ENCODE measurements at regions not wholly inside any gene's neighbourhood (a gene's known extent, or its start where the extent isn't known, plus 50 kb on each side); places are given as distances from the start of the nearest gene placed in this dataset.

- no peak for TF ChIP-seq CTCF (IDR thresholded peaks at IDR 0.05)
Measured at GRCh38 chr12:91994208-91994797, 151.3 kb downstream of the BTG1 start.

- no peak for TF ChIP-seq CTCF (IDR thresholded peaks at IDR 0.05)
Measured at GRCh38 chr12:91993287-91994017, 152.2 kb downstream of the BTG1 start.

- no peak for TF ChIP-seq CTCF (IDR thresholded peaks at IDR 0.05)
Measured at GRCh38 chr12:91991399-91992187, 154.1 kb downstream of the BTG1 start.

- no peak for TF ChIP-seq CTCF (IDR thresholded peaks at IDR 0.05)
Measured at GRCh38 chr12:91990525-91990924, 155.1 kb downstream of the BTG1 start.

DNA sequence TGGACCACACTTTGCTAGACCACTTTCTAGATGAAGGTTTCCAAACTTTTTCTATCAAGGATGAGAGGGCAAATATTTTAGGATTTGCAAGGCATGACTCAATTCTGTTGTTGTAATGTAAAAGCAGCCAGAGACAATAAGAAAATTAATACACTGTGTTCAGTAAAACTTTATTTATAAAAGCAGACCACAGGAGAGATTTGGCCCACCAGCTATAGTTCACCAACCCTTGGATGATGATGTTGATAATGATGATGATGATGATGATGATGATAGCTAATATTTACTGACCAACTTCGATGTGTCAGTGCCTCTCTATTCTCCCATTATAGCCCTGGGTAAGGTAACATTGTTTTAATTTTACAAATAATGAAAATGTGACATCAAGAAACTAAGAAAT, 156.5 kb downstream of the BTG1 start:
- no peak for TF ChIP-seq CTCF (IDR thresholded peaks at IDR 0.05)

GRCh38 chr12:91988086-91988923, 157.3 kb downstream of the BTG1 start:
- no peak for TF ChIP-seq CTCF (IDR thresholded peaks at IDR 0.05)

DNA sequence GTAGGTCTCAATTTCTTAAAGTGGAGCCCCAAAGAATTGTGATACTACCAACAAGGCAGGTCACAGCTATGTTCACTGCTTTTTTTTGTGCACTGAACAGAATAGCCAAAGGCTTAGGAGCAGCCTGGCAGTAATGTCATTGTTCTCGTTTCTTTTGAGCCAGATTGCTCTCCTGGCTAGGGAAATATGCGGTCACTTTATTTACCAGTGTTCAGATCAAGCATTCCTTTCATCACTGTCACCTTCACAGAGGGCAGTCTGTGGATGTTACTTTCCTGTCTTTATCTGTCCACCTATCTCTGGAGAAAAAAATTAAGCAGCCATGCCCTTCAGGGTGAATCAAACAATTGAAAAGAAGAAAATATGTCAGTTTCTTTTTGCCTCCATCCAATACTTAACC, 159.6 kb downstream of the BTG1 start:
- no peak for TF ChIP-seq CTCF (IDR thresholded peaks at IDR 0.05)
